ENCODE measurements at regions not wholly inside any gene's neighbourhood (a gene's known extent, or its start where the extent isn't known, plus 50 kb on each side); places are given as distances from the start of the nearest gene placed in this dataset.

GRCh38 chr5:88399561-88399960 lies 130.9 kb upstream of the TMEM161B start:
- no peak for TF ChIP-seq CTCF (IDR thresholded peaks at IDR 0.05; ENCODE audit: insufficient read depth, low read depth, low read length)
- TF ChIP-seq EZH2 (IDR thresholded peaks at IDR 0.05; ENCODE audit: insufficient read depth, low read length): no peak
